GM06990 (cell line): ENCODE measurements at regions not wholly inside any gene's neighbourhood (a gene's known extent, or its start where the extent isn't known, plus 50 kb on each side); places are given as distances from the start of the nearest gene placed in this dataset.

ENCODE experiments used
- DNase-seq: peaks from one replicate; pipeline ENCODE4 v3.0.0-alpha.2; 2011; ENCODE audit not compliant: insufficient read length; ENCODE audit errors: extremely low read depth
- H3K27me3 ChIP-seq: replicated peaks from 2 replicates; pipeline ENCODE4 v1.6.0; 2011; ENCODE audit warnings: low read length; ENCODE audit not compliant: control insufficient read depth, insufficient read depth
- H3K36me3 ChIP-seq: 2 replicates; pipeline ENCODE4 v1.5.1; 2011; ENCODE audit warnings: low read length; ENCODE audit not compliant: control insufficient read depth, insufficient read depth
- H3K4me3 ChIP-seq: replicated peaks from 2 replicates; pipeline ENCODE4 v1.5.1; 2011; ENCODE audit warnings: low read depth, mild to moderate bottlenecking, control low read depth, low read length
- TF ChIP-seq, protein P1 (sequence below): IDR thresholded peaks from 2 replicates; pipeline ENCODE4 v1.5.1; 2011; ENCODE audit warnings: low read length, control low read depth, mild to moderate bottlenecking, inconsistent platforms; ENCODE audit not compliant: insufficient read depth, poor library complexity, severe bottlenecking

DNA sequence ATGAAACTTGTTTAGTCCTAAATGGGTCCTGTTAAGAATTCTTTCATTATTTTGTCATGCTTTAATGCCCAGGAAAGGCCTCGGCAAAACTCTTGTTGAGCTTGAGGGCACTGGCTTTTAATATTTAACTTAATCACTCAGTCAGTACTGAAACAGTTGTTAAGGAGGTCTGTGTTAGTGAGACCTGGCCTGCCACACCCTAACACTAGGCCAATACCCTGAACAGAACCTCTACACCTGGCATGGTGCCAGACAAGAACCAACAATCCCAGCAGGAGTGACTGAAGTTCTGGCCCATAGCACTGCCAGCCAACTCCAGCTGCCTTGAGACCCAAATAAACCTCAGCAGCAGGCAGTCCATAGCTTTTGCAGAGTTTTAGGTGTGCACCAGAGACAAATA, 85.7 kb upstream of the ITM2A start:
- Histone ChIP-seq H3K36me3 (no peaks in the 10 kb centered on the region), H3K4me3 (no peak overlapping the region), H3K27me3 (no peaks in the 10 kb centered on the region)
- TF ChIP-seq, protein P1, sequence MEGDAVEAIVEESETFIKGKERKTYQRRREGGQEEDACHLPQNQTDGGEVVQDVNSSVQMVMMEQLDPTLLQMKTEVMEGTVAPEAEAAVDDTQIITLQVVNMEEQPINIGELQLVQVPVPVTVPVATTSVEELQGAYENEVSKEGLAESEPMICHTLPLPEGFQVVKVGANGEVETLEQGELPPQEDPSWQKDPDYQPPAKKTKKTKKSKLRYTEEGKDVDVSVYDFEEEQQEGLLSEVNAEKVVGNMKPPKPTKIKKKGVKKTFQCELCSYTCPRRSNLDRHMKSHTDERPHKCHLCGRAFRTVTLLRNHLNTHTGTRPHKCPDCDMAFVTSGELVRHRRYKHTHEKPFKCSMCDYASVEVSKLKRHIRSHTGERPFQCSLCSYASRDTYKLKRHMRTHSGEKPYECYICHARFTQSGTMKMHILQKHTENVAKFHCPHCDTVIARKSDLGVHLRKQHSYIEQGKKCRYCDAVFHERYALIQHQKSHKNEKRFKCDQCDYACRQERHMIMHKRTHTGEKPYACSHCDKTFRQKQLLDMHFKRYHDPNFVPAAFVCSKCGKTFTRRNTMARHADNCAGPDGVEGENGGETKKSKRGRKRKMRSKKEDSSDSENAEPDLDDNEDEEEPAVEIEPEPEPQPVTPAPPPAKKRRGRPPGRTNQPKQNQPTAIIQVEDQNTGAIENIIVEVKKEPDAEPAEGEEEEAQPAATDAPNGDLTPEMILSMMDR: no peak
- no peak for DNase-seq

DNA sequence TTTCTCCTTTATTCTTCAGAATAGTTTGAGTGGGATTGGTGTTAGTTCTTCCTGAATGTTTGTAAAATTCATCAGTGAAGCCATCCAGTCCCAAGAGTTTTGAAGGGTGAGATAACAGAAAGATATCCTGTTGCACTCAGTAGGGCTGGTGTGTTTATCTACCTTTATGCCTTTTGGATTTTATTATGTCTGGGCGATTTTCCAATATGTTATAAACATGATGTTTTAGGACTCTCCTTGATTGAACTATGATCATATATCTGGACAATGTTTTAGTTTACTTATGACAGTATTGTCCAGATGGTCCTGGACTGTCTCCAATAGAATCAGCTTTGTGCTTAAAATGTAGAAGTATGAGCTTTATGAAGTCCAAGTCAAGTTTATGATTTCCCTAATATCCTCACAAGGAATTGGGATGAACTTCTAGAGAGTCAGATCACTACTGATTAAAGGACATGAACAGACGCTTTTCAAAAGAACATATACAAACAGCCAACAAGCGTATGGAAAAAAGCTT, 77.6 kb upstream of the ITM2A start:
- Histone ChIP-seq H3K36me3 (no peaks in the 10 kb centered on the region), H3K4me3 (no peak overlapping the region), H3K27me3 (no peaks in the 10 kb centered on the region)
- TF ChIP-seq, protein P1: no peak
- no peak for DNase-seq

DNA sequence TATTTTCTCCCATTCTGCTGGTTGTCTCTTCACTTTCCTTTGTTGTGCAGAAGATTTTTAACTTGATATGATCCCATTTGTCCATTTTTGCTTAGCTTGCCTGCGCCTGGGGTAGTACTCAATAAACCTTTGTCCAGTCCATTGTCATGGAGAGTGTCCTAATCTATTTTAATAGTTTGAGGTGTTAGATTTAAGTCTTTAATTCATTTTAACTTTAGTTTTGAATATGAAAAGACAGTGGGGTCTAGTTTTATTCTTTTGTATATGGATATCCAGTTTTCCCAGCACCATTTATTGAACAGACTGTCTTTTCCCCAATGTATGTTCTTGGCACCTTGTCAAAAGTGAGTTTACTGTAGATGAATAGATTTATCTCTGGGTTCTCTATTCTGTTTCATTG, 76.0 kb upstream of the ITM2A start:
- TF ChIP-seq, protein P1: no peak
- Histone ChIP-seq H3K4me3 (no peak overlapping the region), H3K27me3 (no peaks in the 10 kb centered on the region), H3K36me3 (no peaks in the 10 kb centered on the region)
- no peak for DNase-seq

DNA sequence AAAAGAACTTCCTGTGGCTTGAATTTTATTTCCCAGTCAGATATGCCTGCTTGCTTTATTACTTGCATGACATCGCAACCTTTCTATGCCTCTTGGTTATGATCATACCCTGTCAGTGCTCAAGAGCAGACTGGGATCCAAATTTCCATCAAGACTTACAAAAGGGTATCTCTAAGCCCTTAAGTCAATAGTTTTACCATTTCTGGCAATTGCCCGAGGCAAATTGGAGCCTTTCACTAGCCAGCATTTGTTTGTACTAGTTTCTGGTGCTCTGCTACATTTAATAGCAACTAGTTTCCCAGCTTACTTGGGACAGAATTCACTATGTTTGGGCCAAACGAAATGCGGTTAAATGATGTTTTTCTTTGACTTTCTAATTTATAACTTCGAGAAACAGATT, 73.2 kb upstream of the ITM2A start:
- H3K36me3 ChIP-seq: no peaks in the 10 kb centered on the region
- no peak overlapping the region for H3K4me3 ChIP-seq
- TF ChIP-seq, protein P1: no peak
- no peaks in the 10 kb centered on the region for H3K27me3 ChIP-seq
- DNase-seq: no peak
